ENCODE measurements at regions not wholly inside any gene's neighbourhood (a gene's known extent, or its start where the extent isn't known, plus 50 kb on each side); places are given as distances from the start of the nearest gene placed in this dataset.

DNA sequence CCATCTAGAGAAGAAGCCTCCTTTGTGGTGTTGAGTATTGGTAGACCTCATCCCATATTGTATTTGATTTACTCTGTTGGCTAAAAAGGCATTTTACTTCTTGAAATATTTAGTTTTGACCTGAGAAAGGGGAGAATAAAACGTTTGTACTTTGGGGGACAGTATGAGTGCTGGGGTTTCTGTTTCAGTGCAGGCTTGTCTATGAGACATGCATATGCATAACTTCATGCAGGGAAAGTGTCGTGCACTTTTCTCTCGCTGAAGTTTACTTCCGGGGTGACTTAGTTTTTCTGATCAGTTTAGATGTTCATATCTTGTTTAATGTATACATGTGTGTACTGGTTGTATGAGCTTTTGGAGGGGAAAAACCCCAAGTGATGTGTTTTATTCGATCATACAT, 59.5 kb downstream of the UTRN start:
- Histone ChIP-seq H3K4me2 (ENCODE audit: low read depth, low read length) (peak overlapping the region; percentile 59), H3K9ac (ENCODE audit: low read length) (peak overlapping the region; percentile 55; the same call in 1 of the 2 replicates)

DNA sequence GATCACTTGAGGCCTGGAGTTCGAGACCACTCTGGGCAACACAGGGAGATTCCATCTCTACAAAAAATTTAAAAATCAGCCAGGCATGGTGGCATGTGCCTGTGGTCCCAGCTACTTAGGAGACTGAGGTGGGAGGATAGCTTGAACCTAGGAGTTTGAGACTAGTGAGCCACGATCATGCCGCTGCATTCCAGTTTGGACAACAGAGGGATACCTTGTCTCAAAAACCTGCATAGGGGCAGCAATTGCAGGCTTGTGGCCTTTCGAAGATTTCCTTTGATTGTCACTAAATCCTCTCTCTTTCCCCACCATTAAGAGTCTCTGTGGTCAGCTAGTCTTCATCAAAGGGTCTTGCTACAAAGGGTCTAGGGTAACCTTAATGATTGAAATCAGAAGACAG, 60.3 kb downstream of the UTRN start:
- no peak overlapping the region for H3K27ac ChIP-seq (ENCODE audit: low read length)
- peak overlapping the region; percentile 59; the same call in 1 of the 2 replicates for H3K4me2 ChIP-seq (ENCODE audit: low read depth, low read length)

More for the DNA sequence above, 59.5 kb downstream of the UTRN start:
- DNase-seq, result no peak
- Histone ChIP-seq H3K27ac (ENCODE audit: low read length) (peak overlapping the region; percentile 67), H3K4me3 (ENCODE audit: low read length) (peak overlapping the region; percentile 65), H3K4me1 (ENCODE audit: low read length) (peaks cover 21% of the 10 kb centered on the region), H3K9me3 (replicated peaks; ENCODE audit: insufficient read depth, low read length) (no peaks in the 10 kb centered on the region), H3K9me2 (replicated peaks; ENCODE audit: insufficient read depth, low read length) (no peaks in the 10 kb centered on the region), H3K27me3 (replicated peaks; ENCODE audit: insufficient read depth, low read length) (no peaks in the 10 kb centered on the region), H3K79me2 (ENCODE audit: low read length) (peaks cover 31% of the 10 kb centered on the region), H3F3A (ENCODE audit: insufficient read depth, low read length) (peaks cover 20% of the 10 kb centered on the region), H2AFZ (ENCODE audit: low read length) (peak overlapping the region; percentile 17; the same call in 1 of the 2 replicates), H4K20me1 (ENCODE audit: insufficient read depth, low read length) (no peaks in the 10 kb centered on the region), H3K36me3 (replicated peaks; ENCODE audit: insufficient read depth, low read length) (no peaks in the 10 kb centered on the region)
- no peak for TF ChIP-seq EZH2 (optimal IDR thresholded peaks at IDR 0.05; ENCODE audit: low read depth, low read length)
- TF ChIP-seq EZH2phosphoT487 (IDR thresholded peaks at IDR 0.05; ENCODE audit: low read length), result no peak
- TF ChIP-seq, protein P1, sequence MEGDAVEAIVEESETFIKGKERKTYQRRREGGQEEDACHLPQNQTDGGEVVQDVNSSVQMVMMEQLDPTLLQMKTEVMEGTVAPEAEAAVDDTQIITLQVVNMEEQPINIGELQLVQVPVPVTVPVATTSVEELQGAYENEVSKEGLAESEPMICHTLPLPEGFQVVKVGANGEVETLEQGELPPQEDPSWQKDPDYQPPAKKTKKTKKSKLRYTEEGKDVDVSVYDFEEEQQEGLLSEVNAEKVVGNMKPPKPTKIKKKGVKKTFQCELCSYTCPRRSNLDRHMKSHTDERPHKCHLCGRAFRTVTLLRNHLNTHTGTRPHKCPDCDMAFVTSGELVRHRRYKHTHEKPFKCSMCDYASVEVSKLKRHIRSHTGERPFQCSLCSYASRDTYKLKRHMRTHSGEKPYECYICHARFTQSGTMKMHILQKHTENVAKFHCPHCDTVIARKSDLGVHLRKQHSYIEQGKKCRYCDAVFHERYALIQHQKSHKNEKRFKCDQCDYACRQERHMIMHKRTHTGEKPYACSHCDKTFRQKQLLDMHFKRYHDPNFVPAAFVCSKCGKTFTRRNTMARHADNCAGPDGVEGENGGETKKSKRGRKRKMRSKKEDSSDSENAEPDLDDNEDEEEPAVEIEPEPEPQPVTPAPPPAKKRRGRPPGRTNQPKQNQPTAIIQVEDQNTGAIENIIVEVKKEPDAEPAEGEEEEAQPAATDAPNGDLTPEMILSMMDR (IDR thresholded peaks at IDR 0.05; ENCODE audit: low read length), result no peak

DNA sequence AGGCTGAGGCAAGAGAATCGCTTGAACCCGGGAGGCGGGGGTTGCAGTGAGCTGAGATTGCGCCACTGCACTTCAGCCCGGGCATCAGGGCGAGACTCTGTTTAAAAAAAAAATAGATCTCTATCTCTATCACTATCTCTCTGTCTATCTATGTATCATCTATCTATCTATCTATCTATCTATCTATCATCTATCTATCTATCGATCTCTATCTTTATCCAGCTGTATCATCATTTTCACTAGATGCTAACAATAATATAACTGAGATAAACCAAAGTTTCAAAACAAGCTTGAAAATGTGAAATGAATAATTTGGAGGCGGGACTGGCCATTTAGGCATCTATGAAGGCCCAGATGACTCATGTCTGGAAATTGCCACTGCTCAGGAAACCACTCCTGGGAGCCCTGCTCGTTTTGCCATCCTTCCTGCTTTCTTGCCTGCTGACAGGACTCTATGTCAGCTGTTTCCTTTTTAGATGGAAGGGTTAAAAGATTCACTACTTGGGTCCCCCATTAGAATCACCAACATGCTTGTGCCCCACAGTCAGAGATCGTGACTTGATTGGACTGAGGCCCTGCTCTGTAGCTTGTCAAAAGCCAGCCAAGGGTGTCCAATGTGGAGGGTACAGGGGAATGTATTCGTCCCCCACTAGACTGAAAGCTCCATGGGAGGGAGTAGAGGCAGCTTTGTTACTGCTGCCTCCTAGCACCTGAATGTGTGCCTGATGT, 61.7 kb downstream of the UTRN start:
- H3K9me3 ChIP-seq (replicated peaks; ENCODE audit: insufficient read depth, low read length), result no peaks in the 10 kb centered on the region
- H3K9me2 ChIP-seq (replicated peaks; ENCODE audit: insufficient read depth, low read length), result no peaks in the 10 kb centered on the region
- H3K27me3 ChIP-seq (replicated peaks; ENCODE audit: insufficient read depth, low read length), result no peaks in the 10 kb centered on the region
- H3K4me3 ChIP-seq (ENCODE audit: low read length), result no peak overlapping the region
- no peak overlapping the region for H3K27ac ChIP-seq (ENCODE audit: low read length)
- peaks cover 46% of the 10 kb centered on the region for H3K79me2 ChIP-seq (ENCODE audit: low read length)
- no peak overlapping the region for H2AFZ ChIP-seq (ENCODE audit: low read length)
- H3K4me1 ChIP-seq (ENCODE audit: low read length), result peaks cover 23% of the 10 kb centered on the region
- H4K20me1 ChIP-seq (ENCODE audit: insufficient read depth, low read length), result no peaks in the 10 kb centered on the region
- DNase-seq, result no peak
- no peak for TF ChIP-seq EZH2phosphoT487 (IDR thresholded peaks at IDR 0.05; ENCODE audit: low read length)
- H3F3A ChIP-seq (ENCODE audit: insufficient read depth, low read length), result peaks cover 29% of the 10 kb centered on the region
- no peak overlapping the region for H3K4me2 ChIP-seq (ENCODE audit: low read depth, low read length)
- H3K9ac ChIP-seq (ENCODE audit: low read length), result no peak overlapping the region
- no peaks in the 10 kb centered on the region for H3K36me3 ChIP-seq (replicated peaks; ENCODE audit: insufficient read depth, low read length)

More for the DNA sequence above, 60.3 kb downstream of the UTRN start:
- Histone ChIP-seq H3K9me3 (replicated peaks; ENCODE audit: insufficient read depth, low read length) (no peaks in the 10 kb centered on the region), H3K9me2 (replicated peaks; ENCODE audit: insufficient read depth, low read length) (no peaks in the 10 kb centered on the region), H3K9ac (ENCODE audit: low read length) (no peak overlapping the region), H3K4me3 (ENCODE audit: low read length) (no peak overlapping the region), H3K27me3 (replicated peaks; ENCODE audit: insufficient read depth, low read length) (no peaks in the 10 kb centered on the region), H3K4me1 (ENCODE audit: low read length) (peaks cover 25% of the 10 kb centered on the region), H3F3A (ENCODE audit: insufficient read depth, low read length) (peaks cover 28% of the 10 kb centered on the region), H4K20me1 (ENCODE audit: insufficient read depth, low read length) (no peaks in the 10 kb centered on the region), H3K36me3 (replicated peaks; ENCODE audit: insufficient read depth, low read length) (no peaks in the 10 kb centered on the region), H3K79me2 (ENCODE audit: low read length) (peaks cover 32% of the 10 kb centered on the region), H2AFZ (ENCODE audit: low read length) (no peak overlapping the region)
- TF ChIP-seq EZH2 (optimal IDR thresholded peaks at IDR 0.05; ENCODE audit: low read depth, low read length) (no peak), EZH2phosphoT487 (IDR thresholded peaks at IDR 0.05; ENCODE audit: low read length) (no peak)
- TF ChIP-seq, protein P1 (IDR thresholded peaks at IDR 0.05; ENCODE audit: low read length), result no peak
- DNase-seq, result no peak

DNA sequence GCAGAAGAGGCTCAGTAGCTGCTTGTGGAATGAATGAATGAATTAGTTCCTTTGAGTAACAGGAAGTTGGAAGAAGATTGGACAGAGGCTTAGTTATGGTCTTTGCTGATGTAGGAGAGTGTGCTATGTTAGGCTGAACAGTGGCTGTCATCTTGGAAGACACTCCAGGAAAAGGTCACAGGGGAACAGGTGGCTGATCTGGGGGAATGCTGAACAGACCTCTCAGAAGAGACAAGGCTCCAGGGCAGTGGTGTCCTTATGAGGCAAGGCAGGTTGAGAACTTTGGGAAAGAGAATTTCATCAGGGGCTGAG, 62.3 kb downstream of the UTRN start:
- H3K27ac ChIP-seq (ENCODE audit: low read length), result no peak overlapping the region
- H3F3A ChIP-seq (ENCODE audit: insufficient read depth, low read length), result peaks cover 28% of the 10 kb centered on the region
- H3K9ac ChIP-seq (ENCODE audit: low read length), result no peak overlapping the region
- peaks cover 51% of the 10 kb centered on the region for H3K79me2 ChIP-seq (ENCODE audit: low read length)
- H3K9me3 ChIP-seq (replicated peaks; ENCODE audit: insufficient read depth, low read length), result no peaks in the 10 kb centered on the region
- H3K36me3 ChIP-seq (replicated peaks; ENCODE audit: insufficient read depth, low read length), result no peaks in the 10 kb centered on the region
- no peaks in the 10 kb centered on the region for H3K27me3 ChIP-seq (replicated peaks; ENCODE audit: insufficient read depth, low read length)
- H3K4me1 ChIP-seq (ENCODE audit: low read length), result peaks cover 22% of the 10 kb centered on the region
- no peaks in the 10 kb centered on the region for H4K20me1 ChIP-seq (ENCODE audit: insufficient read depth, low read length)
- DNase-seq, result no peak
- H3K4me2 ChIP-seq (ENCODE audit: low read depth, low read length), result no peak overlapping the region
- no peaks in the 10 kb centered on the region for H3K9me2 ChIP-seq (replicated peaks; ENCODE audit: insufficient read depth, low read length)
- H3K4me3 ChIP-seq (ENCODE audit: low read length), result no peak overlapping the region
- H2AFZ ChIP-seq (ENCODE audit: low read length), result no peak overlapping the region
- TF ChIP-seq, protein P1 (IDR thresholded peaks at IDR 0.05; ENCODE audit: low read length), result no peak
- TF ChIP-seq EZH2phosphoT487 (IDR thresholded peaks at IDR 0.05; ENCODE audit: low read length), result no peak
- no peak for TF ChIP-seq EZH2 (optimal IDR thresholded peaks at IDR 0.05; ENCODE audit: low read depth, low read length)
